ENCODE measurements at regions not wholly inside any gene's neighbourhood (a gene's known extent, or its start where the extent isn't known, plus 50 kb on each side); places are given as distances from the start of the nearest gene placed in this dataset.
"Not testable (repeated sequence)": the region's sequence is repeated elsewhere in the genome, so short reads cannot be mapped to it uniquely, and the experiment has no call there.

- no peak for TF ChIP-seq CTCF (IDR thresholded peaks at IDR 0.05)
- no peak for DNase-seq
- Mint-ChIP-seq H3K9me3 (no peaks in the 10 kb centered on the region), H3K4me3 (no peak overlapping the region), H3K4me1 (no peaks in the 10 kb centered on the region), H3K27me3 (peaks cover 10% of the 10 kb centered on the region), H3K27ac (no peak overlapping the region), H3K36me3 (ENCODE audit: low read depth) (no peaks in the 10 kb centered on the region)
- intact Hi-C loops (cut with micrococcal nuclease): no loop called here
- no peak for ATAC-seq (ENCODE audit: low read depth)
- POLR2A ChIA-PET: no interaction called here
- CTCF ChIA-PET: no interaction called here
Measured at GRCh38 chr18:51355841-51356240, 158.4 kb upstream of the MEX3C start.

GRCh38 chr18:51360301-51360700 is 162.8 kb upstream of the MEX3C start:
- H3K4me3 Mint-ChIP-seq; POLR2A ChIA-PET; intact Hi-C loops (cut with micrococcal nuclease); H3K36me3 Mint-ChIP-seq (ENCODE audit: low read depth); CTCF ChIA-PET; DNase-seq; H3K9me3 Mint-ChIP-seq; H3K4me1 Mint-ChIP-seq; H3K27ac Mint-ChIP-seq; ATAC-seq (ENCODE audit: low read depth): not testable (repeated sequence)
- H3K27me3 Mint-ChIP-seq: peaks cover 10% of the 10 kb centered on the region

GRCh38 chr18:51361130-51361860 is 163.8 kb upstream of the MEX3C start:
- H3K27ac Mint-ChIP-seq: no peak overlapping the region
- no peaks in the 10 kb centered on the region for H3K9me3 Mint-ChIP-seq
- peaks cover 2% of the 10 kb centered on the region for H3K4me1 Mint-ChIP-seq
- ChIA-PET CTCF (no interaction called here), POLR2A (no interaction called here)
- H3K4me3 Mint-ChIP-seq: no peak overlapping the region
- ATAC-seq (ENCODE audit: low read depth) (no peak), DNase-seq (no peak)
- H3K36me3 Mint-ChIP-seq (ENCODE audit: low read depth): no peaks in the 10 kb centered on the region
- H3K27me3 Mint-ChIP-seq: peaks cover 10% of the 10 kb centered on the region
- TF ChIP-seq CTCF (IDR thresholded peaks at IDR 0.05): no peak
- intact Hi-C loops (cut with micrococcal nuclease): no loop called here

GRCh38 chr18:51363384-51363783 is 165.9 kb upstream of the MEX3C start:
- H3K9me3 Mint-ChIP-seq: no peaks in the 10 kb centered on the region
- DNase-seq (no peak), ATAC-seq (ENCODE audit: low read depth) (no peak)
- CTCF ChIA-PET: no interaction called here
- no peaks in the 10 kb centered on the region for H3K36me3 Mint-ChIP-seq (ENCODE audit: low read depth)
- POLR2A ChIA-PET: no interaction called here
- peaks cover 2% of the 10 kb centered on the region for H3K4me1 Mint-ChIP-seq
- intact Hi-C loops (cut with micrococcal nuclease): no loop called here
- H3K27ac Mint-ChIP-seq: no peak overlapping the region
- no peak overlapping the region for H3K4me3 Mint-ChIP-seq
- no peak for TF ChIP-seq CTCF (IDR thresholded peaks at IDR 0.05)
- H3K27me3 Mint-ChIP-seq: peaks cover 10% of the 10 kb centered on the region

GRCh38 chr18:51370996-51371395 is 173.5 kb upstream of the MEX3C start:
- ATAC-seq (ENCODE audit: low read depth): no peak
- H3K4me3 Mint-ChIP-seq: no peak overlapping the region
- POLR2A ChIA-PET: no interaction called here

More at GRCh38 chr18:51370996-51371395, 173.5 kb upstream of the MEX3C start:
- CTCF ChIA-PET: no interaction called here
- no peak for TF ChIP-seq CTCF (IDR thresholded peaks at IDR 0.05)
- H3K36me3 Mint-ChIP-seq (ENCODE audit: low read depth): no peaks in the 10 kb centered on the region
- no peaks in the 10 kb centered on the region for H3K4me1 Mint-ChIP-seq
- intact Hi-C loops (cut with micrococcal nuclease): no loop called here
- no peak overlapping the region for H3K27ac Mint-ChIP-seq
- DNase-seq: no peak
- peaks cover 27% of the 10 kb centered on the region for H3K27me3 Mint-ChIP-seq
- H3K9me3 Mint-ChIP-seq: peaks cover 8% of the 10 kb centered on the region

Data from activated B cell treated with CpG ODN at 0.5 μM for 24 hours (primary cell).